ENCODE measurements at regions not wholly inside any gene's neighbourhood (a gene's known extent, or its start where the extent isn't known, plus 50 kb on each side); places are given as distances from the start of the nearest gene placed in this dataset.

- TF ChIP-seq, protein P1, sequence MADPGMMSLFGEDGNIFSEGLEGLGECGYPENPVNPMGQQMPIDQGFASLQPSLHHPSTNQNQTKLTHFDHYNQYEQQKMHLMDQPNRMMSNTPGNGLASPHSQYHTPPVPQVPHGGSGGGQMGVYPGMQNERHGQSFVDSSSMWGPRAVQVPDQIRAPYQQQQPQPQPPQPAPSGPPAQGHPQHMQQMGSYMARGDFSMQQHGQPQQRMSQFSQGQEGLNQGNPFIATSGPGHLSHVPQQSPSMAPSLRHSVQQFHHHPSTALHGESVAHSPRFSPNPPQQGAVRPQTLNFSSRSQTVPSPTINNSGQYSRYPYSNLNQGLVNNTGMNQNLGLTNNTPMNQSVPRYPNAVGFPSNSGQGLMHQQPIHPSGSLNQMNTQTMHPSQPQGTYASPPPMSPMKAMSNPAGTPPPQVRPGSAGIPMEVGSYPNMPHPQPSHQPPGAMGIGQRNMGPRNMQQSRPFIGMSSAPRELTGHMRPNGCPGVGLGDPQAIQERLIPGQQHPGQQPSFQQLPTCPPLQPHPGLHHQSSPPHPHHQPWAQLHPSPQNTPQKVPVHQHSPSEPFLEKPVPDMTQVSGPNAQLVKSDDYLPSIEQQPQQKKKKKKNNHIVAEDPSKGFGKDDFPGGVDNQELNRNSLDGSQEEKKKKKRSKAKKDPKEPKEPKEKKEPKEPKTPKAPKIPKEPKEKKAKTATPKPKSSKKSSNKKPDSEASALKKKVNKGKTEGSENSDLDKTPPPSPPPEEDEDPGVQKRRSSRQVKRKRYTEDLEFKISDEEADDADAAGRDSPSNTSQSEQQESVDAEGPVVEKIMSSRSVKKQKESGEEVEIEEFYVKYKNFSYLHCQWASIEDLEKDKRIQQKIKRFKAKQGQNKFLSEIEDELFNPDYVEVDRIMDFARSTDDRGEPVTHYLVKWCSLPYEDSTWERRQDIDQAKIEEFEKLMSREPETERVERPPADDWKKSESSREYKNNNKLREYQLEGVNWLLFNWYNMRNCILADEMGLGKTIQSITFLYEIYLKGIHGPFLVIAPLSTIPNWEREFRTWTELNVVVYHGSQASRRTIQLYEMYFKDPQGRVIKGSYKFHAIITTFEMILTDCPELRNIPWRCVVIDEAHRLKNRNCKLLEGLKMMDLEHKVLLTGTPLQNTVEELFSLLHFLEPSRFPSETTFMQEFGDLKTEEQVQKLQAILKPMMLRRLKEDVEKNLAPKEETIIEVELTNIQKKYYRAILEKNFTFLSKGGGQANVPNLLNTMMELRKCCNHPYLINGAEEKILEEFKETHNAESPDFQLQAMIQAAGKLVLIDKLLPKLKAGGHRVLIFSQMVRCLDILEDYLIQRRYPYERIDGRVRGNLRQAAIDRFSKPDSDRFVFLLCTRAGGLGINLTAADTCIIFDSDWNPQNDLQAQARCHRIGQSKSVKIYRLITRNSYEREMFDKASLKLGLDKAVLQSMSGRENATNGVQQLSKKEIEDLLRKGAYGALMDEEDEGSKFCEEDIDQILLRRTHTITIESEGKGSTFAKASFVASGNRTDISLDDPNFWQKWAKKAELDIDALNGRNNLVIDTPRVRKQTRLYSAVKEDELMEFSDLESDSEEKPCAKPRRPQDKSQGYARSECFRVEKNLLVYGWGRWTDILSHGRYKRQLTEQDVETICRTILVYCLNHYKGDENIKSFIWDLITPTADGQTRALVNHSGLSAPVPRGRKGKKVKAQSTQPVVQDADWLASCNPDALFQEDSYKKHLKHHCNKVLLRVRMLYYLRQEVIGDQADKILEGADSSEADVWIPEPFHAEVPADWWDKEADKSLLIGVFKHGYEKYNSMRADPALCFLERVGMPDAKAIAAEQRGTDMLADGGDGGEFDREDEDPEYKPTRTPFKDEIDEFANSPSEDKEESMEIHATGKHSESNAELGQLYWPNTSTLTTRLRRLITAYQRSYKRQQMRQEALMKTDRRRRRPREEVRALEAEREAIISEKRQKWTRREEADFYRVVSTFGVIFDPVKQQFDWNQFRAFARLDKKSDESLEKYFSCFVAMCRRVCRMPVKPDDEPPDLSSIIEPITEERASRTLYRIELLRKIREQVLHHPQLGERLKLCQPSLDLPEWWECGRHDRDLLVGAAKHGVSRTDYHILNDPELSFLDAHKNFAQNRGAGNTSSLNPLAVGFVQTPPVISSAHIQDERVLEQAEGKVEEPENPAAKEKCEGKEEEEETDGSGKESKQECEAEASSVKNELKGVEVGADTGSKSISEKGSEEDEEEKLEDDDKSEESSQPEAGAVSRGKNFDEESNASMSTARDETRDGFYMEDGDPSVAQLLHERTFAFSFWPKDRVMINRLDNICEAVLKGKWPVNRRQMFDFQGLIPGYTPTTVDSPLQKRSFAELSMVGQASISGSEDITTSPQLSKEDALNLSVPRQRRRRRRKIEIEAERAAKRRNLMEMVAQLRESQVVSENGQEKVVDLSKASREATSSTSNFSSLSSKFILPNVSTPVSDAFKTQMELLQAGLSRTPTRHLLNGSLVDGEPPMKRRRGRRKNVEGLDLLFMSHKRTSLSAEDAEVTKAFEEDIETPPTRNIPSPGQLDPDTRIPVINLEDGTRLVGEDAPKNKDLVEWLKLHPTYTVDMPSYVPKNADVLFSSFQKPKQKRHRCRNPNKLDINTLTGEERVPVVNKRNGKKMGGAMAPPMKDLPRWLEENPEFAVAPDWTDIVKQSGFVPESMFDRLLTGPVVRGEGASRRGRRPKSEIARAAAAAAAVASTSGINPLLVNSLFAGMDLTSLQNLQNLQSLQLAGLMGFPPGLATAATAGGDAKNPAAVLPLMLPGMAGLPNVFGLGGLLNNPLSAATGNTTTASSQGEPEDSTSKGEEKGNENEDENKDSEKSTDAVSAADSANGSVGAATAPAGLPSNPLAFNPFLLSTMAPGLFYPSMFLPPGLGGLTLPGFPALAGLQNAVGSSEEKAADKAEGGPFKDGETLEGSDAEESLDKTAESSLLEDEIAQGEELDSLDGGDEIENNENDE (IDR thresholded peaks at IDR 0.05; ENCODE audit: insufficient replicate concordance, low read length) = no peak
- TF ChIP-seq BCL11A (IDR thresholded peaks at IDR 0.05; ENCODE audit: low read depth in 2 of 2, low read length in 2 of 2) (no peak), CREB1 (IDR thresholded peaks at IDR 0.05) (no peak), SIX5 (IDR thresholded peaks at IDR 0.05; ENCODE audit: low read depth, low read length) (no peak), HDAC6 (IDR thresholded peaks at IDR 0.05; ENCODE audit: low read depth, low read length) (no peak)
- TF ChIP-seq, protein P2, sequence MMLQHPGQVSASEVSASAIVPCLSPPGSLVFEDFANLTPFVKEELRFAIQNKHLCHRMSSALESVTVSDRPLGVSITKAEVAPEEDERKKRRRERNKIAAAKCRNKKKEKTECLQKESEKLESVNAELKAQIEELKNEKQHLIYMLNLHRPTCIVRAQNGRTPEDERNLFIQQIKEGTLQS (IDR thresholded peaks at IDR 0.05; ENCODE audit: insufficient read depth, low read depth, low read length) = no peak
These were observed 217.4 kb upstream of the PITX2 start (continued) for GRCh38 chr4:110840221-110840654.
